ENCODE measurements at regions not wholly inside any gene's neighbourhood (a gene's known extent, or its start where the extent isn't known, plus 50 kb on each side); places are given as distances from the start of the nearest gene placed in this dataset.
A peak's percentile ranks its signal among the peaks of the same experiment; 100 is the strongest.
"Not testable (repeated sequence)": the region's sequence is repeated elsewhere in the genome, so short reads cannot be mapped to it uniquely, and the experiment has no call there.

DNA sequence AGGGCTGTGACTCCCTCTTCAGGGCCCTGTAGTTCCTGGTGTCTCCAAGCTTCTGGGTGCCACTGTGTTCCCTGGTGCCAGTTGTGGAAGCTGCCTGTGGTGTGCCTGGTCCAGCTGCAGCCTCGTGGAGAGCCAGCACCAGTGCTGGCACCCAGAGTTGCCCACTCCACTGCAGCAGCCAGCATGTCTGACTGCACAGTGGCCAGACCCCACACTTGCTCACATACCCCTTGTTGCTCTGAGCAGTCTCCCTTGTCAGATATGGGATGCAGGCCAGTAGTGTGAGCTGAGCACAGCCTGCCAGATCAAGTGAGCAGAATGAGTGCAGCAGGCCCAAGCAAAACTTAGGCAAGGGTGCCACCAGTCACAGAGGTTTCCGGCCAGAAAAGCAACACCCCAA, 108.6 kb downstream of the ZMAT1 start:
- DNase-seq: no peak

DNA sequence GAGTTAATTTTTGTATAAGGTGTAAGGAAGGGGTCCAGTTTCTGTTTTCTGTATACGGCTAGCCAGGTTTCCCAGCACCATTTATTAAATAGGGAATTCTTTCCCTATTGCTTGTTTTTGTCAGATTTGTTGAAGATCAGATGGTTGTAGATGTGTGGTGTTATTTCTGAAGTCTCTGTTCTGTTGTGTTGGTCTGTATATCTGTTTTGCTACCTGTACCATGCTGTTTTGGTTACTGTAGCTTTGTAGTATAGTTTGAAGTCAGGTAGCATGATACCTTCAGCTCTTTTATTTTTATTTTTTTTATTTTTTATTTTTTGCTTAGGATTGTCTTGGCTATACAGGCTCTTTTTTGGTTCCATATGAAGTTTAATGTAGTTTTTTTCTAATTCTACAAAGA, 114.1 kb downstream of the ZMAT1 start:
- not testable (repeated sequence) for DNase-seq

DNA sequence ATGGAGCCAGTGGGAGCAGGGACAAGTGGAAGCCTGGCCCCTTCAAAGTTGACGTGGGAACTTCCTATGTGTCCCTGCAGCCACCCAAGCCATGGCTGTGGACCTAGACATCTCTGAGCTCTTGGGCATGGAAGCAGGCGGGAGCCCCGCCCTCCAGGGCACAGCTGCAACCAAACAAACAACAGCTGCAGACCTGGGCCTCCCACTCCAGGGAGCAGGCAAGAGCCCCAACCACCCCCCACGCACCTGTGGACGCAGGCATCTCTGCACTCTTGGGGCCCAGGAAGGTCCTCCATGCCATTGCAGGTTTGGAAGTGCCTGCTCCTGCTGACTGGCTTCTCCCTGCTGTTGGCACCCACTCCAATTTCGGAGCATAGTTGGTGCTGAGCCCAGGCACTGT, 118.6 kb downstream of the ZMAT1 start:
- DNase-seq: peak; percentile 3

DNA sequence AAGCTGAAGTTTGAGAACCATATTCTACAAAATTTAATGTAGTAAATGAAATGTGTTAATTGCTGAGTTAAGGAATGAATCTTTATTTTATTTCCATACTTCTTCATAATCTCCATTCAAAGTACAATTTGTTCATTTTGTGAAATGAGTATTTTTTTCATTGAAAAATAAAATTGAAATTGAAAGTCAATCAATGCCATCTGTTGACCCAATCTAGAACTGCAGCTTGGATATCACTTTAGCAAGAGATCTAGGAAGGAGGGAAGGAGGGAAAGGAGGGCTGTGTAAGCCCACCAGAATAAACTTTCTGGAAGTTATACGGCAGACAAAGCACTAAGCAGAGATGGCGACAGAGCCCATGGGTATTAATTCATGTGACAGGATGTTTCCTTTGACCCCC, 128.4 kb downstream of the ZMAT1 start:
- DNase-seq: peak; percentile 32

DNA sequence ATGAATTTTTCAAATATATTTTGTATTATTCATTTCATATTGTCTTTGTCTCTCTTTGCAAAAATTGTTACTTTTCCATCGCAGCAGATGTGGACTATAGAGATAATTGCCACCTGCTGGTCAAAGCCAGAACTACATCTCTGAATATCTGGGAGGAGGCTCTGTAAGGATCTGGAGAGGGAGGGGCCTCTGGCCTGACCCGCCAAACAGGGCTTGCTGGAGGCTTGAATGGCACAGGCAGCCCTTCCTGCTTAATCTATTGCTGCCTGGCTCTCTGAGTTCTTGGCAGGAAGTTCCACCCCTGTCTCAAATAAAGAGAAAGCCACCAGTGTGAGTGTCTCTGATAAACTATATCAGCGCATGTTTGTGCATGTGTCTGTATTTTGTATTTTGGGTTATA, 132.4 kb downstream of the ZMAT1 start:
- peak; percentile 95 for DNase-seq

DNA sequence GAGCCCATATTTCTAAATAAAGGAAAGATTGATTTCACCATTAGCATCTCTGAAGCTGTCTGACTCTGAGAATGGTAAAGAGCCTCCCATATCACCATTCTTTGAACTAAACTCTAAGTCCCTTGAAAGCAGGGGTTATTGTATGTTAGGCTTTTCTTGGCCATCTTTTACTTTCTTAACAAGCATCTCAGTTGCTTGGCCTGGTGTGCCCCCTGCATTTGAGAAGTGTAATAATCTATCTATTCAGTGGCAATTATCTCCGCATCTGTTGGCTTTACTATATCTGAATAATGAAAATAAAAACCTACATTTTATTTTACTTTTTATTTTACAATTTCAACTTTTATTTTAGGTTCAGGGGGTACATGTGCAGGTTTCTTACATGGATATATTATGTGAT, 128.3 kb upstream of the ARMCX2 start:
- peak; percentile 4 for DNase-seq

DNA sequence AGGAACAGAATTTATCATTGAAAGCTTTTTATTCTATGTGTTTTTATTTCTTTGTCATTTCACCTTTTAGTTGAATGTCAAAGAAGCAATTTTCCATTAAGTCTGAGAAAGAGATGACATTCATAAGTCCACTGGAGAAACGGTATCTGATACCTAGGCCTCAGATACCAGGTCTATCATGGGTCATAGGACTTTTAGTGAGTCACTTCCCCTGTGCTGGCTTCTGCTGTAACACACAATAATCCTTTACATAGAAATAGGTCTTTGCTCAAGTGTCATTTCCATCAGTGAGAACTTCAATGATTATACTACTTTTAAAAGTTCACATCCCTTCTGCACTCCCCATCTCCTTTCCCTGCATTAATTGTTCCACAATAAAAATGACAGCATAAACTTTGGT, 125.5 kb upstream of the ARMCX2 start:
- peak; percentile 3 for DNase-seq

DNA sequence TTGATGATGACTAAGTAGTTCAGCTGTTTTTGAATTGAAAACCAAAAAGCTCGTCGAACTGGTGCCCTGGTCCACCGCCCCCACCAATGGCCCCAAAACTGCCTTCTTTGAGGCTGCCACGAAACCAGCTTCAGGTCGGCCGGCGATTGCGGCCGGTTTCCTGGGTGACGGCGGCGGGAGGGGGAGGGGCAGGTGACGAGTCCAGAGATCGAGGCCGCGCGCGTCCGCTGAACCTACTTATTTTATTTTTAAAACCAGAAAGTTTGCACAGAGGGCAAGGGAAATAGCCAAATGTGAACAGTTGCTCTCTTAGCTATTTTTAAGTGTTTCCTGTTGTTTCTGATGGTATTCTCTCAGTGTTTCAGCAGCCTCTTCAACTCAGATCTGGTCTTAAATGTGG, 120.8 kb upstream of the ARMCX2 start:
- not testable (repeated sequence) for DNase-seq

DNA sequence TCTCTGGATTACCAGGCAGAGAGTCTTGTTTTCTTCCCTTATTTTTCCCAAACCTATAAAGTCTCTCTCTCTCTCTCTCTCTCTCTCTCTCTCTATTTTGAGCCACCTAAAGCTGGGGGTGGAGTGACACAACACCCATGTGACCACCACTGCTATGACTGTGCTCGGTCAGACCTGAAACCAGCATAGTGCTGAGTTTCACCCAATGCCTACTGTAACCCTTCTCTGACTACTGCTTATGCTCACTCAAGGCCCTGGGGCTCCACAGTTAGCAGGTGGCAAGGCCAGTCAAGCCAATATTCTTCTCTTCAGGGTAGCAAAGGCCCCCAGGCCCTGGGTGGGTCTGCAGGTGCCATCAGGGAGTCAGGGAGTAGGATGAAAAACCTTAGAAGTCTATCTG, 114.7 kb upstream of the ARMCX2 start:
- no peak for DNase-seq

DNA sequence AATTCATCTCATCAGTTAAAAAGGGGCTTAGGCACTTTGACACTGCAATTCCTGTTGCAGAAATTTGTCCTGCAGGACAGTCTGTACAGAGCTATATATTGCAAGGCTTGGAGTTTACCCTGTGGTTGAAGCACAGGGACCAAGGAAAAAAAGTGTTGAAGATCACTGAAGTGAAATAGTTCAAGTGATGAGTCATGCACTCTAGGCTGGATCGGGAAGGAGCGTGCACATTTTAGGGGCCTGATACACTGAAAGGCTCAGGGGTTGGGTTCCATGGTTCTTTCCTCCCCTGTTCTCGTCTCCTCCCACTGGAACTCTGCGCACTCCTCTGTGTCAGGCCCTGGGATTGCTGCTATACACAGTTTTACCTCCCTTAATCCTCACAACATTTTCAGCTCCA, 104.9 kb upstream of the ARMCX2 start:
- DNase-seq: peak; percentile 58

DNA sequence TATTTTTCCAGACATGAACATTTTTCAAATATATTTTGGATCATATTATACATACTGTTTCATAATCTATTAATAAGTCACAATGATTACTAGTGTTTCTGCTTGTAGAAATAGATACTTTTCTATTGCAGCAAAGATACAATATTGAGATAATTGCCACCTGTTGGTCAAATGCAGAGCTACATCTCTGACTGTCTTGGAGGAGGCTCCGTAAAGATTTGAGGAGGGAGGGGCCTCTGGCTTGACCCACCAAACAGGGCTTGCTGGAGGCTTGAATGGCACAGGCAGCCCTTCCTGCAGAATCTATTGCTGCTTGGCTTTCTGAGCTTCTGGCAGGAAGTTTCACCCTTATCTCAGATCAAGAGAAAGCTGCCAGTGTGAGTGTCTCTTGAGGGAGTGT, 99.3 kb upstream of the ARMCX2 start:
- peak; percentile 75 for DNase-seq

DNA sequence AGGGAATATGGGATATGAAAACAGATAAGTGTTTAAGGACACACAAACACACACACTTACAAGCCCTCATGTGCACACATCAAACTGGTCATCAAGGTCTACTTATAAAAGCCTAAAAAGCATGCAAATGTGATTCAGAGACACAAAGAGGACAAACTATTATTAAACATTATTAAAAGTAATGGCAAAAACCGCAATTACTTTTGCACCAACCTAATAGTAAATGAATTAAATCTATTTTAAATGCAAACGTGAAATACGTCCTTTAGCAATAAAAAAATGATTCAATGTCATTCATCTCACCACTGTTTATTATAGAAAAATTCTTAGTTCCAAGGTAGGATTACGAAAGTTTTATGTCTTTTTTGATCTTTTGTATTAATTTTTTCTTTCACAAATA, 91.1 kb upstream of the ARMCX2 start:
- no peak for DNase-seq

DNA sequence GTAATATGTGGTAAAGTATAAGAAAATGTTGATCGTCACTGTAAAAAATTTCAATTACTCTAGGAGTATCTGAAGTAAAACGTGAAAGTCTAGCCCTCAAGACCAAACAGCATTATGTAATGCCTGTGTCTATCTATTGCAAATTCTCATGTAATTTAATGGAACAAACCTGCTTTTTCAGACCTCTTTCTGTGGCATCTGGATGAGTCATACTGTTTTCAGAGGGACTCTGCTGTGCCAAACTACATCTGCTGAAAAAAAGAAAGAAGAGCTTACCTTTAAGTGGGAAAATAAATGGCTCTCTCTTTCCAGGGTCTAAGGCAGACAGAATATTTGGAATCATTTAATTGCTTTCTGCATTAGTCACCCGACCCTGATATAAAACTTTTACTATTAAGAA, 89.8 kb upstream of the ARMCX2 start:
- DNase-seq: peak; percentile 78

DNA sequence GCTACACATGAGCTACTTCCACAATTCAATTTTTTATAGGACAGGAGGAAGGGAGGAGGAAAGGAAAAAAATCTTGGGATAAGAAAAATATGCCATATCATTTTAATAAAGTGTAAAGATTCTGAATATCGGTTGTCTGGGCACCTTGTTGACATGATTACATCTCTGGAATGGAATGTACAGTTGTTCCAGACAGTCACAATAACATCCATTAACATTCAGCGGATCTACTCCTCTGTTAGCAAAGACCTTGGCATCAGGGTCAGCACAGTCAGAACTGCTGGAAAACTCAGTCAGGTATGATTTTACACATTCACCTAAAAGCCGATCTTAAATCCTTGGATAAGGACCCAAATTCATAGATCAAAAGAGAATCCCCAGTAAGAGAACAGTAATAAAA, 85.4 kb upstream of the ARMCX2 start:
- no peak for DNase-seq

DNA sequence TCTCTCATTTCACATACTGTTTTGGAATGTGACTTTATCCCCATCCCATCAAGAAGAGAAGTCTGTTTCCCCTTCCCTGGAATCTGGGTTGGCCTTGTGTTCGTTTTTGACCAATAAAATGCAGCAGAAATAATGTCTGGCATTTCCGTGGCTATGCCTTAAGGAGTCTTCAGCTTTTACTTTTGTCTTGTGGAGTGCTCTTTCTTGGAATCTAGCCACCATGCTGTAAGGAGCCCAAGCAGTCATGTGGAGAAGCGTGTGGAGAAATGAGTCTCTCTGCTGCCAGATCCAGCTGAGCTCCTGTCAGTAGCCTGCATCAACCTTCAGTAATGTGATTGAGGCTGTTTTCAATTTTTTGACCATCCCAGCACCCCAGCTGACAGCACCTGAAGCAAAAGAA, 84.4 kb upstream of the ARMCX2 start:
- no peak for DNase-seq

DNA sequence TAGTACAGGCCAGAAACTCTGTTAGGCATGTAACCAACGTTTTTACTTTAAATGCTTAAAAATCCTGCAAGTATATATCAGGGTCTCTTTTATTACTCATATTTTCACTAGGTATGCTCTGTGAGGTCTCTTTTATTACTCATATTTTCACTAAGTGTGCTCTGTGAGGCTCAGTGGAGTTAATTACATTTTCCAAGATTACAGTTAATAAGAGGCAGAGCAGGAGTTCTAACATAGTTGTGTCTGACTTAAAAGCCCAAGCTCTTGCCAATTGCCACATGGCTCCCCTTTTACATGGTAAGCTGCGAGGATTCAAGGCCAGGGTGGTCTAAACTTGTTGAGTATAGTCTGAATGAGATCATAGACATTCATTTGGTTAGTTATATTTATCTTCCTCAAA, 81.0 kb upstream of the ARMCX2 start:
- no peak for DNase-seq

DNA sequence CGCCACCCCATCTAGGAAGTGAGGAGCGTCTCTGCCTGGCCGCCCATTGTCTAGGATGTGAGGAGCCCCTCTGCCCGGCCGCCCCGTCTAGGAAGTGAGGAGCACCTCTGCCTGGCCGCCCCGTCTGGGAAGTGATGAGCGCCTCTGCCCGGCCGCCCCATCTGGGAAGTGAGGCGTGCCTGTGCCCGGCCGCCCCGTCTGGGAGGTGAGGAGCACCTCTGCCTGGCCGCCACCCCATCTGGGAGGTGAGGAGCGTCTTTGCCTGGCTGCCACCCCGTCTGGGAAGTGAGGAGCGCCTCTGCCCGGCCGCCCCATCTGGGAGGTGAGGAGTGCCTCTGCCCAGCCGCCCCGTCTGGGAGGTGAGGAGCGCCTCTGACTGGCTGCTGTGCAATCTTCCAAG, 79.2 kb upstream of the ARMCX2 start:
- not testable (repeated sequence) for DNase-seq

DNA sequence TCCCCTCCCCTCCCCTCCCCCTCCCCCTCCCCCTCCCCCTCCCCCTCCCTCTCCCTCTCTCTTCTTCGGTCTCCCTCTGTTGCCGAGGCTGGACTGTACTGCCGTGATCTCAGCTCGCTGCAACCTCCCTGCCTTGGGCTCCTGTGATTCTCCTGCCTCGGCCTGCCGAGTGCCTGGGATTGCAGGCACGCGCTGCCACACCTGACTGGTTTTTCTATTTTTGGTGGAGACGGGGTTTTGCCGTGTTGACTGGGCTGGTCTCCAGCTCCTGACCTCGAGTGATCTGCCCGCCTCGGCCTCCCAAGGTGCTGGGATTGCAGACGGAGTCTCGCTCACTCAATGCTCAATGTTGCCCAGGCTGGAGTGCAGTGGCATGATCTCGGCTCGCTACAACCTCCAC, 78.8 kb upstream of the ARMCX2 start:
- not testable (repeated sequence) for DNase-seq

DNA sequence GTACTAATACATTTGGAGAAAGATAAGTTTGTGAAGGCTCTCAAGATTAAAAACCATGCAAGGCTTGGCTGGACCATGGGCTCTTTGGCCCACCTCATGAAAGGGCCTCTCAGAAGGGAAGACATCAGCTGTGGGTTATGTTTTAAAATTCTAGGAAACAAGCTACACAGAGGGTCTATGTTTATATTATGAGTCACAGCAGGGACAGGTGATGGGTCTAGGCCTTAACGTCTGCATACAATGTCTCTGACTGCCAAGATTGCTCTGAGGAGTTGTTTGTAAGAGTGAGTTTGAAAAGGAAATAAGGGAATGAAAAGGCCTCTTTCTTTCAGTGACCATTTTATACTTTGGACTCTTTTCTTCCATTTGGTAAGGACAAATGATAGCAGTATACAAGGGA, 77.0 kb upstream of the ARMCX2 start:
- peak; percentile 12 for DNase-seq

DNA sequence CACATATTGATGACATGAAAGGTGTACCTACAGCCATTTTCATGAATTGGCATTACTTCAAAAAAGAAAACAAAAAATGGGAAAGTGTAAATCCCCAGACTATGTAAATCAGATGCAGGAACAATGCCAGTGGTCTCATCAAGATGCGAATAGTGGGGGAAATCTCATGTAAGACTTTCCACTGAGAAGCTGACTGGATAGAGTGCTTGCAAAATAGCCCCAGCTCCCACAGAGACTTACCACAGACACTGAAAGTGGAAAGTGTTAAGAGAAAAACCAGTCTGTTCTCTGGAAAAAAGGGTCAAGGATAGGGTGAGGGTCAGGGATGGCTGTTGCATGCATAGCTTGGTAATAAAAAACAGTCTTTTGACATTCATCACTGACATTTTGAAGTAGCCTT, 73.2 kb upstream of the ARMCX2 start:
- no peak for DNase-seq

DNA sequence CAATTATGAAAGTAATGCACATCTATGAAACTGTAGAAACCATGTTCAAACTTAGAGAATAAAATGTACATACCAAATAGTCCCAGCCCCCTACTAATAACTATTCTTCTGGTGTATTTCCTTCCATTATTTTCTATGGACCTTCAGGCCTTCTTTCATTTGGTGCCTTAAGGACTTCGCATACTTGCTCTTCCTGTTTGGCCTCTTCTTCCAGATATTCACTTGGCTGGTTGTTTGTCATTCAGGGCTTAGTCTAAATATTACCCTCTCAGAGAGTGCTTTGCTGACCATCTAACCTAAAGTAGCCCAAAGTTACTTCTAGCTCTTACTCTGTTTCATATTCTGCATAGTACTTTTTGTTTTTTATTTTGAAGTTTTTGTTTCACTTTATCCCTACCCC, 70.3 kb upstream of the ARMCX2 start:
- DNase-seq: peak; percentile 46
